GM12801 (cell line): ENCODE measurements at regions not wholly inside any gene's neighbourhood (a gene's known extent, or its start where the extent isn't known, plus 50 kb on each side); places are given as distances from the start of the nearest gene placed in this dataset.

Experiments
- CTCF ChIP-seq: IDR thresholded peaks from one replicate; pipeline ENCODE4 v1.5.1; 2011; ENCODE audit warnings: control low read depth; ENCODE audit not compliant: insufficient read length; ENCODE audit errors: extremely low read depth

DNA sequence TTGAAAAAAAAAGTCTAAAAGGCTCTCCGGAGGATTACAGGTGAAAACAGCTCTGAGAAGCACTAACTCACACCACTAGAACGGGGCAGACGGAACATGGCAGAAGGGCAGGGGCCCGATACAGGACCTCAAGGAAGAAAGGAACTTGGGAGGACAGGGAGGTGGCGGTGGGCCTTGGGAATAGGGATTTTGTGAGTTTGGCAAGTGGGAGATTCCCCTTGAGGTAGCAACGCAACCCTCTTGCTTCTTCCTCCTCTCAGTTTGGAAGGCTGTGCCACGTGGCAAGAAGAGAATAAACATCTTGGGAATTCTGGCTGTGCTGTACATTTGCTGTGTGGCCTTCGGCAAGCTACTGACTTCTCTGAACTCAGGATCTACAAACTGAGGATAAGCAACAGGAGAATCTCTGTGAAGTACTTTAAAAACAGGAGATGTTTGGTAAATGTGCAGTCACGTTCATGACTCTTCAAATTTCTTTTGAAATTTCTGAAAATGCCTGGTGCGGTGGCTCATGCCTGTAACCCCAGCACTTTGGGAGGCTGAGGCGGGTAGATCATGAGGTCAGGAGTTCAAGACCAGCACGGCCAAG lies 220.8 kb downstream of the BCAS1 start:
- no peak for TF ChIP-seq CTCF

- TF ChIP-seq CTCF: no peak
Observed at GRCh38 chr20:53848304-53848703, 222.1 kb downstream of the BCAS1 start.

GRCh38 chr20:53847837-53848170 lies 222.6 kb downstream of the BCAS1 start:
- no peak for TF ChIP-seq CTCF

DNA sequence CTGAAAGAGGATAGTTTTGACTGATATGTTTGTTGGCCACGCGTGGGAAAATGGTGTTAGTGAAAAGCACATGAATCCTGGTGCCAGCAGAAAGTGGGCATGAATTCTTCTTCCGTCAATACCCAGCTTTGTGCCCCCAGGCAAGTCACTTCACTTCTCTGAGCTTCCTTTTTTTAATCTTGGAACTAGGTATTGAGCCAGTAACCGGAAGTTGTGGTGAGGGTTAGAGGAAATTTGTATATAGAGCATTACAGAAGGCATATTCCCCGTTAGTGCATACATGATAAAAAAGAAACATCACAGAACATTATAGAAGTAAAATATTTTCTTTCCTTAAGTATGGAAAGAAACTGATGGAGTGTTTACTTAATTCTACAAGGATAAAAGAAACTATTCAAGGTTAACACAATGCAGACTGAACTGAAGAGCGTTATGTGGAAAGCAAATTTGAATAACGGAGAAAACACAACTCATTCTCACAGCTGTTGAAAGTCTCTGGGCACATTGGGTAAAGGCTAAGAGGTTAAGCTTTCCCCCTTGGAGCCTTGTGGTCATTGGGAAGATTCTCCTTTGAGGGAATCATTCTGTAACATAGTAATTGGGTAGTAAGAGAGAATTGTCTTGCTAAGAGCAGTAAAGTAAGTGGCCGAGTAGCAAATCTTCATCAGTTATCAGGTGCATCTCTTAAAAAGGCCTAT lies 223.1 kb downstream of the BCAS1 start:
- no peak for TF ChIP-seq CTCF

DNA sequence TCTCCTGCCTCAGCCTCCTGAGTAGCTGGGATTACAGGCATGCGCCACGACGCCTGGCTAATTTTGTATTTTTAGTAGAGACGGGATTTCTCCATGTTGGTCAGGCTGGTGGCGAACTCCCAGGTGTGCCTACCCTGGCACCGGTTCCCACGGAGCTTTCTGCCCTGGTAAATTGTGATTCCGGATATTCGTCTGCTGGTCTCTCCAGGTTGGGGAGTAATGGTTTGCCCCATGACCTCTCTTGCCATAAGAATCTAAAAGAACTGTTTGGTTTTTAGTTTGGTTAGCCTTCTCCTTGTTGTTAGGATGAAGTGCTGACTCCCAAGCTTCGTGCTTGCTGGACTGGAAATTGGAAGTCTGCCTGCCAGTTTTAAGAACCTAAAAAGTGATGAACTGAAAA lies 223.8 kb downstream of the BCAS1 start:
- no peak for TF ChIP-seq CTCF

GRCh38 chr20:53845980-53846379 lies 224.4 kb downstream of the BCAS1 start:
- TF ChIP-seq CTCF: no peak

DNA sequence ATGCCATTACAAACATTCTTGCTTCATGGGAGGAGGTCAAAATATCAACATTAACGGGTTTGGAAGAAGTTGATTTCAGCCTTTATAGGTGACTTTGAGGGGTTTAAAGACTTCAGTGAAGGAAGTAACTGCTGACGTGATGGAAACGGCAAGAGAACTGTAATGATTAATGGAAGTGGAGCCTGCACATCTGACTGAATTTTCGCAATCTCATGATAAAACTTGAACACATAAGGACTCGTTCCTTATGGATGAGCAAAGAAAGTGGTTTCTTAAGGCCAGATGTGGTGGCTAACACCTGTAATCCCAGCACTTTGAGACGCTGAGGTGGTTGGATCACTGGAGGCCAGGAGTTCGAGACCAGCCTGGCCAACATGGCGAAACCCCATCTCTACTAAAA lies 226.1 kb downstream of the BCAS1 start:
- TF ChIP-seq CTCF: no peak

DNA sequence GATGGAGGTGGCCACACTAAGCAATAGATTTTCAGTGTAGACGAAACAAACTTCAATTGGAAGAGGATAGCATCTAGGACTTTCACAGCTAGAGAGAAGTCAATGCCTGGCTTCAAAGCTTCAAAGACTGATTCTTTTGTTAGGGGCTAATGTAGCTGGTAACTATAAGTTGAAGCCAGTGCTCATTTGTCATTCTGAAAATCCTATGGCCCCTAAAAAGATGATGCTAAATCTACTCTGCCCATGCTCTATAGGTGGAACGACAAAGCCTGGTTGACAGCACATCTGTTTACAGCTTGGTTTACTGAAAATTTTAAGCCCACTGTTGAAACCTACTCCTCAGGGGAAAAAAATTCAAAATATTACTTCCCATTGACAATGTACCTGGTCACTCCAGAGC lies 226.7 kb downstream of the BCAS1 start:
- no peak for TF ChIP-seq CTCF
